GM23338 (cell line): ENCODE measurements at regions not wholly inside any gene's neighbourhood (a gene's known extent, or its start where the extent isn't known, plus 50 kb on each side); places are given as distances from the start of the nearest gene placed in this dataset.
A peak's percentile ranks its signal among the peaks of the same experiment; 100 is the strongest.
"Not testable (repeated sequence)": the region's sequence is repeated elsewhere in the genome, so short reads cannot be mapped to it uniquely, and the experiment has no call there.

Source experiments
- ATAC-seq: fragments of 200-7000 bp; cut with Tn5 transposase; 3 replicates; pipeline ENCODE4 v1.9.1; 2020
- DNase-seq: peaks from one replicate; pipeline ENCODE4 v3.0.0-alpha.2; 2015; ENCODE audit warnings: low spot score
- H2AFZ ChIP-seq: fragments of 200-600 bp; sonication (generic); 2 replicates; pipeline ENCODE4 v1.8.0; 2016; ENCODE audit warnings: antibody characterized with exemption, mild to moderate bottlenecking, moderate library complexity
- H3F3A ChIP-seq: fragments of 200-600 bp; sonication (generic); replicated peaks from 2 replicates; pipeline ENCODE4 v1.8.0; 2017; ENCODE audit warnings: antibody characterized with exemption, mixed run types, low read depth
- H3K27ac ChIP-seq: fragments of 200-600 bp; sonication (generic); 2 replicates; pipeline ENCODE4 v1.6.1; 2016; ENCODE audit warnings: low read depth
- H3K27me3 ChIP-seq: fragments of 200-600 bp; sonication (generic); 2 replicates; pipeline ENCODE4 v1.8.0; 2016; ENCODE audit warnings: mild to moderate bottlenecking, mixed run types, moderate library complexity; ENCODE audit not compliant: insufficient read depth
- H3K36me3 ChIP-seq: fragments of 200-600 bp; sonication (generic); 2 replicates; pipeline ENCODE4 v1.8.0; 2016; ENCODE audit warnings: mild to moderate bottlenecking; ENCODE audit not compliant: insufficient read depth
- H3K4me1 ChIP-seq: fragments of 200-600 bp; sonication (generic); 2 replicates; pipeline ENCODE4 v1.8.0; 2016; ENCODE audit warnings: mild to moderate bottlenecking, moderate library complexity; ENCODE audit not compliant: insufficient read depth
- H3K4me2 ChIP-seq: fragments of 200-600 bp; sonication (generic); 2 replicates; pipeline ENCODE4 v1.7.1; 2017; ENCODE audit warnings: mixed run types
- H3K4me3 ChIP-seq: fragments of 200-600 bp; sonication (generic); 2 replicates; pipeline ENCODE4 v1.6.1; 2016; ENCODE audit warnings: mixed run types
- H3K79me2 ChIP-seq: fragments of 200-600 bp; sonication (generic); replicated peaks from 2 replicates; pipeline ENCODE4 v1.8.0; 2017; ENCODE audit warnings: mild to moderate bottlenecking; ENCODE audit not compliant: insufficient read depth
- H3K9me2 ChIP-seq: fragments of 200-600 bp; sonication (generic); 2 replicates; pipeline ENCODE4 v1.8.0; 2017; ENCODE audit not compliant: insufficient read depth
- H4K20me1 ChIP-seq: fragments of 200-600 bp; sonication (generic); replicated peaks from 2 replicates; pipeline ENCODE4 v1.8.0; 2017; ENCODE audit warnings: mild to moderate bottlenecking; ENCODE audit not compliant: insufficient read depth
- H3K27ac Mint-ChIP-seq: 2 replicates; pipeline ENCODE4 v1.8.0; 2020; ENCODE audit warnings: inconsistent platforms, mild to moderate bottlenecking, moderate library complexity, mixed read lengths
- H3K27me3 Mint-ChIP-seq: 3 replicates; pipeline ENCODE4 v1.8.0; 2022; ENCODE audit warnings: low read depth, mild to moderate bottlenecking, moderate library complexity, mixed read lengths, inconsistent platforms; ENCODE audit not compliant: insufficient read depth, poor library complexity
- H3K36me3 Mint-ChIP-seq: 3 replicates; pipeline ENCODE4 v1.8.0; 2021; ENCODE audit warnings: low read depth, mild to moderate bottlenecking, inconsistent platforms, moderate library complexity, mixed read lengths
- H3K4me1 Mint-ChIP-seq: 3 replicates; pipeline ENCODE4 v1.8.0; 2020; ENCODE audit warnings: mild to moderate bottlenecking, inconsistent platforms, mixed read lengths
- H3K4me3 Mint-ChIP-seq: 3 replicates; pipeline ENCODE4 v1.8.0; 2021; ENCODE audit warnings: moderate library complexity, mild to moderate bottlenecking, inconsistent platforms, mixed read lengths
- H3K9me3 Mint-ChIP-seq: 3 replicates; pipeline ENCODE4 v1.8.0; 2020; ENCODE audit warnings: moderate library complexity, mild to moderate bottlenecking, inconsistent platforms, mixed read lengths
- CTCF ChIP-seq, 2 experiments: fragments of 200-600 bp in 1 of 2; sonication (generic) in 1 of 2; conservative IDR thresholded peaks; 2 replicates each; pipeline versions ENCODE4 v1.5.1 to v1.6.1; 2016 to 2017; ENCODE audit warnings: antibody characterized with exemption in 2 of 2, low read depth in 2 of 2, mild to moderate bottlenecking in 2 of 2, moderate library complexity in 1 of 2
- JUNB ChIP-seq: IDR thresholded peaks from one replicate; pipeline ENCODE4 v1.6.1; 2016; ENCODE audit warnings: antibody characterized with exemption; ENCODE audit not compliant: unreplicated experiment
- NANOG ChIP-seq: IDR thresholded peaks from 2 replicates; pipeline ENCODE4 v1.6.1; 2016; ENCODE audit warnings: antibody characterized with exemption, borderline replicate concordance
- POLR2AphosphoS5 ChIP-seq: IDR thresholded peaks from 2 replicates; pipeline ENCODE4 v1.6.1; 2016; ENCODE audit warnings: antibody characterized with exemption, low read depth
- REST ChIP-seq: IDR thresholded peaks from one replicate; pipeline ENCODE4 v1.6.1; 2018; ENCODE audit warnings: antibody characterized with exemption; ENCODE audit not compliant: unreplicated experiment
- ZNF114 ChIP-seq: fragments of 250-450 bp; sonication (Bioruptor Pico); IDR thresholded peaks from 2 replicates; pipeline ENCODE4 v1.5.0; 2020; ENCODE audit warnings: mild to moderate bottlenecking, moderate library complexity
- ZNF331 ChIP-seq: fragments of 250-450 bp; sonication (Bioruptor Pico); IDR thresholded peaks from 2 replicates; pipeline ENCODE4 v1.5.0; 2020; ENCODE audit warnings: low read depth, mild to moderate bottlenecking, moderate library complexity

- Histone ChIP-seq H3K36me3 (no peaks in the 10 kb centered on the region), H3K27me3 (no peaks in the 10 kb centered on the region), H2AFZ (no peak overlapping the region), H3K9me2 (no peaks in the 10 kb centered on the region), H3K4me2 (no peak overlapping the region), H3K4me3 (no peak overlapping the region), H3K79me2 (peaks cover 75% of the 10 kb centered on the region), H3K27ac (peak overlapping the region; percentile 96), H4K20me1 (no peaks in the 10 kb centered on the region; the same call in 1 of the 2 replicates), H3K4me1 (peaks cover 29% of the 10 kb centered on the region), H3F3A (peaks cover 11% of the 10 kb centered on the region; the same call in 1 of the 2 replicates)
- H3K36me3 Mint-ChIP-seq = peaks cover 3% of the 10 kb centered on the region; the same call in 2 of the 3 replicates
- peaks cover 44% of the 10 kb centered on the region for H3K4me1 Mint-ChIP-seq
- DNase-seq (no peak), ATAC-seq (no peak)
- H3K9me3 Mint-ChIP-seq = no peaks in the 10 kb centered on the region
- H3K27ac Mint-ChIP-seq = no peak overlapping the region
- TF ChIP-seq POLR2AphosphoS5 (no peak), ZNF114 (no peak), REST (no peak), NANOG (no peak), ZNF331 (CRISPR knock-in tag) (no peak), JUNB (no peak), CTCF (conservative IDR thresholded peaks at IDR 0.05; ENCODE audit: low read depth in 2 of 2) (no peak)
- no peak overlapping the region for H3K4me3 Mint-ChIP-seq
- H3K27me3 Mint-ChIP-seq = peaks cover 2% of the 10 kb centered on the region
Observed at GRCh38 chrX:73962948-73963347, 110.4 kb upstream of the XIST start.

GRCh38 chrX:73961867-73962266 is 109.4 kb upstream of the XIST start:
- not testable (repeated sequence) for H3K27me3 ChIP-seq, ATAC-seq, H3K36me3 ChIP-seq, H3K4me3 Mint-ChIP-seq, H3K4me2 ChIP-seq, H3F3A ChIP-seq, H2AFZ ChIP-seq, DNase-seq, H4K20me1 ChIP-seq, H3K27ac ChIP-seq, H3K4me3 ChIP-seq, H3K9me2 ChIP-seq, H3K27ac Mint-ChIP-seq, H3K36me3 Mint-ChIP-seq, H3K27me3 Mint-ChIP-seq, H3K9me3 Mint-ChIP-seq
- Histone ChIP-seq H3K4me1 (peaks cover 24% of the 10 kb centered on the region), H3K79me2 (peaks cover 75% of the 10 kb centered on the region)
- peaks cover 41% of the 10 kb centered on the region for H3K4me1 Mint-ChIP-seq
